Right lobe of liver (tissue), 4 donors: ENCODE measurements at regions not wholly inside any gene's neighbourhood (a gene's known extent, or its start where the extent isn't known, plus 50 kb on each side); places are given as distances from the start of the nearest gene placed in this dataset.

Experiments
- CTCF ChIP-seq, 4 donors: fragments of 200-600 bp in 3 of 4; fragments of 450-650 bp in 1 of 4; IDR thresholded peaks; one replicate each; pipeline versions ENCODE4 v1.5.1 to v1.8.0; 2016 to 2022; ENCODE audit warnings: antibody characterized with exemption in 4 of 4, mild to moderate bottlenecking in 2 of 4
- POLR2A ChIP-seq: fragments of 450-650 bp; IDR thresholded peaks from one replicate; pipeline ENCODE4 v1.6.1; 2017; ENCODE audit warnings: antibody characterized with exemption, mild to moderate bottlenecking
- donor health status: DM: no; HTN: no; CAD: no.
- donor health status: DM: no; HTN: no; CAD: no.
- donor health status: DM: no; HTN: yes; CAD: no.

DNA sequence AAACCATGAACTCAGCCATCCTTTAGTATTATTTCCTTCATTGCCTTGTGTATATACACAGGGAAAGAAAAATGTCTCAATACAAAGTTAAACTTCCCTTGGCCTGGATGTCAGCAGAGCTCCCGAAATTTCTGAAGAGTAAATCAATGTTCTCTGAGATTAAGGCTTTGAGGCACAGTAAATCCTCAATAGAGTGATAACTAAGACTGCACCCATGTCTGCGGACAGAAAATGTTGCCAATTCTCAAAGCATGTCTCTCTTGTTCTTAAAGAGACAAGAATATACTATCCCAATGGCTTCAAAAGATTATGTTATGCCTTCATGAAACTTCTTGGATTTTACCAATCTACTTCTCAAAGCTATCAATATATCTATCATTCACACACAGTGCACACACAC is 1196.7 kb upstream of the TENM4 start:
- no peak for TF ChIP-seq POLR2A
- no peak for TF ChIP-seq CTCF (IDR thresholded peaks at IDR 0.05)
